H9 (cell line): ENCODE measurements at regions not wholly inside any gene's neighbourhood (a gene's known extent, or its start where the extent isn't known, plus 50 kb on each side); places are given as distances from the start of the nearest gene placed in this dataset.

ENCODE experiments used
- DNase-seq: peaks from one replicate; pipeline ENCODE4 v3.0.0-alpha.2; 2017
- H2AFZ ChIP-seq: one replicate; pipeline ENCODE4 v1.6.1; 2013; ENCODE audit warnings: mild to moderate bottlenecking, low read length, control low read depth, moderate library complexity
- H2AK5ac ChIP-seq: 2 replicates; pipeline ENCODE4 v1.6.1; 2013; ENCODE audit warnings: low read length, control low read depth, mixed read lengths; ENCODE audit not compliant: insufficient read length
- H2BK120ac ChIP-seq: one replicate; pipeline ENCODE4 v1.6.1; 2013; ENCODE audit warnings: low read depth, mild to moderate bottlenecking, low read length, control low read depth, inconsistent platforms; ENCODE audit not compliant: poor library complexity, severe bottlenecking
- H2BK12ac ChIP-seq: 2 replicates; pipeline ENCODE4 v1.6.1; 2013; ENCODE audit warnings: low read length, control low read depth, mixed read lengths, low read depth; ENCODE audit not compliant: insufficient read length
- H2BK15ac ChIP-seq: 2 replicates; pipeline ENCODE4 v1.6.1; 2013; ENCODE audit warnings: low read depth, low read length, control low read depth
- H2BK20ac ChIP-seq: one replicate; pipeline ENCODE4 v1.6.1; 2013; ENCODE audit warnings: low read depth, mild to moderate bottlenecking, low read length, control low read depth, inconsistent platforms; ENCODE audit not compliant: poor library complexity, severe bottlenecking
- H2BK5ac ChIP-seq: 2 replicates; pipeline ENCODE4 v1.6.1; 2013; ENCODE audit warnings: low read length, control low read depth, mixed read lengths; ENCODE audit not compliant: insufficient read length
- H3K14ac ChIP-seq: 2 replicates; pipeline ENCODE4 v1.6.1; 2013; ENCODE audit warnings: low read length, control low read depth; ENCODE audit not compliant: insufficient read depth
- H3K18ac ChIP-seq: 2 replicates; pipeline ENCODE4 v1.6.1; 2013; ENCODE audit warnings: low read depth, mild to moderate bottlenecking, mixed read lengths, low read length, control low read depth; ENCODE audit not compliant: insufficient read length
- H3K23ac ChIP-seq: 2 replicates; pipeline ENCODE4 v1.6.1; 2013; ENCODE audit warnings: low read length, control low read depth, mixed read lengths, low read depth; ENCODE audit not compliant: insufficient read length
- H3K23me2 ChIP-seq: 2 replicates; pipeline ENCODE4 v1.6.1; 2013; ENCODE audit warnings: low read depth, mild to moderate bottlenecking, mixed read lengths, low read length, control low read depth; ENCODE audit not compliant: insufficient read length, poor library complexity, severe bottlenecking
- H3K27ac ChIP-seq: 2 replicates; pipeline ENCODE4 v1.5.1; 2013; ENCODE audit warnings: low read length, control low read depth, mixed read lengths, low read depth; ENCODE audit not compliant: insufficient read length
- H3K27me3 ChIP-seq: 2 replicates; pipeline ENCODE4 v1.6.1; 2013; ENCODE audit warnings: low read length, control low read depth, inconsistent platforms; ENCODE audit not compliant: insufficient read depth
- H3K4ac ChIP-seq: 2 replicates; pipeline ENCODE4 v1.6.1; 2013; ENCODE audit warnings: low read depth, mild to moderate bottlenecking, control low read depth, inconsistent platforms, low read length, moderate library complexity
- H3K4me1 ChIP-seq: 2 replicates; pipeline ENCODE4 v1.6.1; 2013; ENCODE audit warnings: low read length, control low read depth, inconsistent platforms; ENCODE audit not compliant: insufficient read depth
- H3K4me2 ChIP-seq: 2 replicates; pipeline ENCODE4 v1.6.1; 2013; ENCODE audit warnings: low read length, control low read depth, mixed read lengths; ENCODE audit not compliant: insufficient read length, insufficient read depth
- H3K56ac ChIP-seq: 2 replicates; pipeline ENCODE4 v1.6.1; 2013; ENCODE audit warnings: low read depth, mild to moderate bottlenecking, mixed read lengths, low read length, control low read depth; ENCODE audit not compliant: insufficient read length
- H3K79me1 ChIP-seq: 2 replicates; pipeline ENCODE4 v1.6.1; 2013; ENCODE audit warnings: low read depth, mild to moderate bottlenecking, moderate library complexity, low read length, control low read depth, inconsistent platforms; ENCODE audit not compliant: insufficient read depth, poor library complexity, severe bottlenecking
- H3K79me2 ChIP-seq: 2 replicates; pipeline ENCODE4 v1.6.1; 2013; ENCODE audit warnings: low read length, control low read depth, inconsistent platforms; ENCODE audit not compliant: insufficient read depth
- H3K9ac ChIP-seq: 2 replicates; pipeline ENCODE4 v1.6.1; 2013; ENCODE audit warnings: low read length, control low read depth, mixed read lengths; ENCODE audit not compliant: insufficient read length; ENCODE audit errors: extremely low read depth
- H3K9me3 ChIP-seq: one replicate; pipeline ENCODE4 v1.6.1; 2013; ENCODE audit warnings: low read depth, low read length, inconsistent platforms; ENCODE audit not compliant: control insufficient read depth
- H3T11ph ChIP-seq: one replicate; pipeline ENCODE4 v1.6.1; 2013; ENCODE audit warnings: mild to moderate bottlenecking, low read length, control low read depth, inconsistent platforms
- H4K20me1 ChIP-seq: one replicate; pipeline ENCODE4 v1.6.1; 2013; ENCODE audit not compliant: control insufficient read depth, insufficient read length, insufficient read depth
- H4K5ac ChIP-seq: 2 replicates; pipeline ENCODE4 v1.6.1; 2013; ENCODE audit warnings: low read depth, mild to moderate bottlenecking, mixed read lengths, low read length, control low read depth; ENCODE audit not compliant: insufficient read length
- H4K8ac ChIP-seq: replicated peaks from 2 replicates; pipeline ENCODE4 v1.6.1; 2013; ENCODE audit warnings: low read length, control low read depth, mixed read lengths, low read depth; ENCODE audit not compliant: insufficient read length
- H4K91ac ChIP-seq: 2 replicates; pipeline ENCODE4 v1.6.1; 2013; ENCODE audit warnings: low read depth, mild to moderate bottlenecking, moderate library complexity, mixed read lengths, low read length, control low read depth; ENCODE audit not compliant: insufficient read length
- H3K27ac Mint-ChIP-seq, 3 experiments: 2 replicates in 2 of 3; 3 replicates in 1 of 3; pipeline ENCODE4 v1.8.0; 2020 to 2021; ENCODE audit warnings: mixed read lengths in 3 of 3, mild to moderate bottlenecking in 1 of 3, moderate library complexity in 1 of 3
- H3K27me3 Mint-ChIP-seq: 2 replicates; pipeline ENCODE4 v1.8.0; 2021; ENCODE audit warnings: low read depth, mild to moderate bottlenecking, moderate library complexity, mixed read lengths
- H3K36me3 Mint-ChIP-seq, 3 experiments: 2 replicates in 2 of 3; 3 replicates in 1 of 3; pipeline ENCODE4 v1.8.0; 2020 to 2021; ENCODE audit warnings: low read depth in 3 of 3, mixed read lengths in 3 of 3; ENCODE audit not compliant: insufficient read depth in 1 of 3
- H3K4me1 Mint-ChIP-seq, 2 experiments: 2 replicates each; pipeline ENCODE4 v1.8.0; 2020; ENCODE audit warnings: mixed read lengths in 2 of 2
- H3K4me3 Mint-ChIP-seq, 2 experiments: 2 replicates in 1 of 2; 3 replicates in 1 of 2; pipeline ENCODE4 v1.8.0; 2020 to 2021; ENCODE audit warnings: mild to moderate bottlenecking in 2 of 2, mixed read lengths in 2 of 2, moderate library complexity in 1 of 2
- H3K9me3 Mint-ChIP-seq, 2 experiments: 2 replicates in 1 of 2; 3 replicates in 1 of 2; pipeline ENCODE4 v1.8.0; 2020; ENCODE audit warnings: mild to moderate bottlenecking in 2 of 2, mixed read lengths in 2 of 2, moderate library complexity in 1 of 2
- WGBS: extraction: QIAGEN DNeasy Blood & Tissue Kit; methylation state at CpG from one replicate; pipeline ENCODE4 v1.1.7; 2013; ENCODE audit warnings: missing lambda C conversion rate, low lambda C conversion rate, mixed read lengths; ENCODE audit not compliant: insufficient read length; ENCODE audit errors: extremely low coverage; 5-methylcytosine and 5-hydroxymethylcytosine counted together
- TF ChIP-seq, protein P1 (sequence below): fragments of 200-600 bp; sonication (generic); conservative IDR thresholded peaks from 3 replicates; pipeline ENCODE4 v1.8.0; 2021; ENCODE audit warnings: antibody characterized with exemption, mild to moderate bottlenecking

DNA sequence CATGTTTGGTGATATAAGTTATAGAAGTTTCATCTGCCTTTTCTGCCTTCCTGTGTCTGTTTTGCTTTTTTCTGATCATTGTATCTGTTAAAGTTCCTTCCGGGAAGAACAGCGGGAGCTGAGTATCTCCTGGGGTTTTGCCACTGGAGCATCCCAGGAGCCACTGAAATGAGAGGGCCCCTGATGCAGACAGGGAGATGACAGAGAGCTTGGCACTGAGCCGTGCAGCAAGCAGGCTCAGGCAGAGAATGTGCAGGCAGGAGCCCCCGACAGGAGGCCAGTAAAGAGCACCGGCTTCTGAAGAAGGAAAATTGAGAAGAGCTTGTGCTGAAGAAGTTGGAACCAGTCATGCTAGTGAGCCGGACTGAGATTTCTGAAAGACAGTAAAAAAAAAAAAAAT lies 137.8 kb downstream of the TDRD15 start:
- Histone ChIP-seq H4K8ac (no peak overlapping the region), H2BK120ac (no peak overlapping the region), H3T11ph (no peak overlapping the region), H2BK15ac (no peak overlapping the region), H3K23me2 (no peaks in the 10 kb centered on the region), H3K56ac (no peak overlapping the region), H3K18ac (no peak overlapping the region), H3K4me2 (no peak overlapping the region), H3K79me1 (no peaks in the 10 kb centered on the region), H4K91ac (no peak overlapping the region), H4K5ac (no peak overlapping the region), H4K20me1 (no peaks in the 10 kb centered on the region), H2AFZ (no peak overlapping the region), H3K9me3 (no peaks in the 10 kb centered on the region), H3K4me1 (no peaks in the 10 kb centered on the region; the same call in 1 of the 2 replicates), H3K23ac (no peak overlapping the region), H3K9ac (no peak overlapping the region), H2AK5ac (no peak overlapping the region), H3K27me3 (no peaks in the 10 kb centered on the region), H2BK12ac (no peak overlapping the region), H3K4ac (no peak overlapping the region), H3K27ac (no peak overlapping the region), H2BK5ac (no peak overlapping the region), H3K14ac (no peak overlapping the region), H3K79me2 (no peaks in the 10 kb centered on the region), H2BK20ac (no peak overlapping the region)
- no peaks in the 10 kb centered on the region for H3K36me3 Mint-ChIP-seq
- peaks cover 6% of the 10 kb centered on the region for H3K27me3 Mint-ChIP-seq
- no peaks in the 10 kb centered on the region for H3K9me3 Mint-ChIP-seq
- no peak for DNase-seq
- TF ChIP-seq, protein P1, sequence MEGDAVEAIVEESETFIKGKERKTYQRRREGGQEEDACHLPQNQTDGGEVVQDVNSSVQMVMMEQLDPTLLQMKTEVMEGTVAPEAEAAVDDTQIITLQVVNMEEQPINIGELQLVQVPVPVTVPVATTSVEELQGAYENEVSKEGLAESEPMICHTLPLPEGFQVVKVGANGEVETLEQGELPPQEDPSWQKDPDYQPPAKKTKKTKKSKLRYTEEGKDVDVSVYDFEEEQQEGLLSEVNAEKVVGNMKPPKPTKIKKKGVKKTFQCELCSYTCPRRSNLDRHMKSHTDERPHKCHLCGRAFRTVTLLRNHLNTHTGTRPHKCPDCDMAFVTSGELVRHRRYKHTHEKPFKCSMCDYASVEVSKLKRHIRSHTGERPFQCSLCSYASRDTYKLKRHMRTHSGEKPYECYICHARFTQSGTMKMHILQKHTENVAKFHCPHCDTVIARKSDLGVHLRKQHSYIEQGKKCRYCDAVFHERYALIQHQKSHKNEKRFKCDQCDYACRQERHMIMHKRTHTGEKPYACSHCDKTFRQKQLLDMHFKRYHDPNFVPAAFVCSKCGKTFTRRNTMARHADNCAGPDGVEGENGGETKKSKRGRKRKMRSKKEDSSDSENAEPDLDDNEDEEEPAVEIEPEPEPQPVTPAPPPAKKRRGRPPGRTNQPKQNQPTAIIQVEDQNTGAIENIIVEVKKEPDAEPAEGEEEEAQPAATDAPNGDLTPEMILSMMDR, result no peak
- no peak overlapping the region for H3K4me3 Mint-ChIP-seq
- H3K27ac Mint-ChIP-seq, result no peak overlapping the region; a peak in 1 of 7 replicates
- no CpG with 5 or more reads among the region's 6 CpGs for WGBS
- H3K4me1 Mint-ChIP-seq, result peaks cover 17 to 21% of the 10 kb centered on the region in 2 experiments
